NCI-H82 treated with DMSO at 0.1 percent for 48 hours (cell line): ENCODE measurements at regions not wholly inside any gene's neighbourhood (a gene's known extent, or its start where the extent isn't known, plus 50 kb on each side); places are given as distances from the start of the nearest gene placed in this dataset.
A peak's percentile ranks its signal among the peaks of the same experiment; 100 is the strongest.
"Not testable (repeated sequence)": the region's sequence is repeated elsewhere in the genome, so short reads cannot be mapped to it uniquely, and the experiment has no call there.

ENCODE experiments used
- DNase-seq: peaks from one replicate; lab custom pipeline; 2025; ENCODE audit not compliant: unreplicated experiment; lab: John Stamatoyannopoulos, UW

- not testable (repeated sequence) for DNase-seq
Measured at GRCh38 chr12:93238512-93239262, 139.0 kb upstream of the NUDT4 start.

- DNase-seq, result not testable (repeated sequence)
Measured at GRCh38 chr12:93239789-93240188, 137.9 kb upstream of the NUDT4 start.

- no peak for DNase-seq
Measured at GRCh38 chr12:93242154-93242972, 135.4 kb upstream of the NUDT4 start.

GRCh38 chr12:93243382-93243688 is 134.4 kb upstream of the NUDT4 start:
- no peak for DNase-seq

GRCh38 chr12:93243689-93244513 is 133.8 kb upstream of the NUDT4 start:
- peak; percentile 31 for DNase-seq

GRCh38 chr12:93244514-93245077 is 133.1 kb upstream of the NUDT4 start:
- DNase-seq, result no peak

GRCh38 chr12:93245543-93245942 is 132.2 kb upstream of the NUDT4 start:
- no peak for DNase-seq

- DNase-seq, result no peak
Measured at GRCh38 chr12:93247313-93247991, 130.3 kb upstream of the NUDT4 start.

- no peak for DNase-seq
Measured at GRCh38 chr12:93252221-93252620, 125.5 kb upstream of the NUDT4 start.

GRCh38 chr12:93254911-93255310 is 122.8 kb upstream of the NUDT4 start:
- DNase-seq, result no peak

- DNase-seq, result no peak
Measured at GRCh38 chr12:93256256-93256969, 121.3 kb upstream of the NUDT4 start.

GRCh38 chr12:93261505-93262094 is 116.1 kb upstream of the NUDT4 start:
- no peak for DNase-seq

- no peak for DNase-seq
Measured at GRCh38 chr12:93272997-93273396, 104.7 kb upstream of the NUDT4 start.

- peak; percentile 35 for DNase-seq
Measured at GRCh38 chr12:93273834-93274564, 103.7 kb upstream of the NUDT4 start.

GRCh38 chr12:93274937-93275336 is 102.8 kb upstream of the NUDT4 start:
- DNase-seq, result no peak

GRCh38 chr12:93275589-93275988 is 102.1 kb upstream of the NUDT4 start:
- DNase-seq, result no peak

GRCh38 chr12:93279565-93280412 is 97.9 kb upstream of the NUDT4 start:
- no peak for DNase-seq

GRCh38 chr12:93287149-93287548 is 90.6 kb upstream of the NUDT4 start:
- DNase-seq, result no peak
